Hypothalamus (tissue), 51 donors: ENCODE measurements at regions not wholly inside any gene's neighbourhood (a gene's known extent, or its start where the extent isn't known, plus 50 kb on each side); places are given as distances from the start of the nearest gene placed in this dataset.

Source experiments
- DNase-seq, 51 donors: peaks; one replicate each; lab custom pipeline; 2025; lab: John Stamatoyannopoulos, UW

GRCh38 chr5:98402130-98402529, 371.3 kb upstream of the RGMB start:
- no peak for DNase-seq

DNA sequence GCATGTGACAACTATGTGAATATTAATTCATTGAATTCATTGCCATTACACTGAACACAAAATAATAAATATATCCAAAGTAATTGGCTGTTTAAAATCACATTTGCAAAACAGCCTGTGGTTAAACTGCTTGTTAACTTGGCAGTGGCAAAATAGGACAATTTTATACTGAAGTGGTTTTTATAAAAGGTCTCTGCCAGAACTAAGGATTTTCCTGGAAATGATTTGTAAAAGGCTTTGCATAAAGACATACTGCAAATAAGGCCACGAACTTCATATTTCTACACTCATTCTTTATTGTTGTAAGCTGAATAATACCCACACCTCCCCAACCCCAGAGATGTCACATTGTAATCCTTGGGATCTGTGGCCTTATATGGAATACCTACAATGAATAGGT, 370.3 kb upstream of the RGMB start:
- no peak for DNase-seq

GRCh38 chr5:98414938-98415337, 358.5 kb upstream of the RGMB start:
- no peak for DNase-seq

DNA sequence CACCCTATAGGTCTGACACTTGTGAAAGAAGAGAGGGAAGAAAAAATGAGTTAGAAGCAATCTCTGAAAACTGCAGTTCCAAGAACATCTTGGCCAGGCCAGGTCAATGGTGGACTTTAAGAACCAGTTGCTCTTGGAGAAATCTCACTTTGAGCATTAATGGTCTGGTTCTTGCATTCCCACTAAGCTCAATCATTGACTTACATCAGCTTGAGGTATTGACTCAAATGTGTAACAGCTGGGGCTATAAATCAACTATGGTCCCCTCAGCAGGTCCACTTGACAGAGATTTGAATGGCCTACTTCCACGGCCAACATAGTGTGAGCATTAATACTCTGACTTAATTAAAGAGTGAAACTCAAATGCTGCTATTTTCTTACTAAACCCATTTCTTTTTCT, 357.8 kb upstream of the RGMB start:
- no peak for DNase-seq

- DNase-seq = no peak
Measured at GRCh38 chr5:98416541-98416940, 356.9 kb upstream of the RGMB start.

GRCh38 chr5:98419825-98420224, 353.6 kb upstream of the RGMB start:
- no peak for DNase-seq

GRCh38 chr5:98424681-98425450, 348.6 kb upstream of the RGMB start:
- no peak for DNase-seq

DNA sequence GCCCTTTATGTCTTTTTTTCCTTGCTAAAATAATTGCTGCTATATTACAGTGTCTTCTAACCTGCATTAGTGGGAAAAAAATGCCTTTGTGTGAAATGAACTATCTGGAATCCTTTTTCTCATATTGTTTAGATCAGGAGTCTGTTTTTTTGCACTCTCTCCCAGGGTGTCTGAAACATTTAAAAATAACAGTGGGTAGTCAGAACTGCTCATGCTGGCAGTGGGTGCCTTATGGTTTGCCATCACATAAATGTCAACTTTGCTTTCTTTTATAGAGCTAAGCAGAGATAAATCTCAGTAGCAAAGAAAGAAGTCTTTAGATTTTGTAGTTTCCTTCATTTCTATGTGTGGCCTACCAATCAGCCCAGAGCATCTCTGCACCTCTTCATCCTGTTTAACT, 347.8 kb upstream of the RGMB start:
- no peak for DNase-seq

- DNase-seq = no peak
Measured at GRCh38 chr5:98428806-98429205, 344.7 kb upstream of the RGMB start.

DNA sequence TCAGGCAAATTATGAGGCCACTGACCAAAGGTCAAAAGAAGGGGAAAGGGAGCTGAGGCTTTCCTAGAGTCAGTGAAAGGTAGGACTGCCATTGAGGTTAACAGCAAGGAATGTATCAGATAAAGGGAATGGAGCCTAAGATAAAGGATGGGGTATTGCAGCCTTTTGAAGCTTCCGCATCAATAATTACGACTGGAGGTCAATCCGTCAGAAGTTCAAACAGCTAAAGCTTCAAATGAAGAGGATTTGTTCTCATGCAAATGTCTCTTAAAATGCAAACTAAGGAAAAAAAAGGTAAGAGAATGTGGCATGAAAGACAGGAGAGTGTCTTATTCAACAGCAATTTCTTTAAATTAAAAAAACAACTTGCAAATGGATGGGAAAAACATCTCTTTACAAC, 341.1 kb upstream of the RGMB start:
- DNase-seq = no peak

DNA sequence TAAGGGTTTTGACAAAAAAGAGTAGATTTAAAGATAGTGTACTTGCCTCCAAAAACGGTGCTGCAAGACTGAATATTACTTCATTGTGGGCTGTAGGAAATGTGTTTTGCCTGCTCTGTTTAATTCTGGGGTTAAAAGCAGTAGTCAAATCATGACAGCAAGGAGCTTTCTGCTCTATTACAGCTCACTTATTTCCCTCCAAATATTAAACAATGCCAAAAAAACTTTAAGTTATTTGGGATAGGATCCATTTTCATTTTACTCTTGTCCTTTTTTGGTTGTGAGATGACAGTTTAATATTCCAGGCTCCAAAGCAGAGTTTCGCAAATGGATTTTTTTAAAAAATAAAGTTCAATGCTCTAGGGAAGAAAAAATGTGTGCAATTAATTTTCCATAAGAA, 340.4 kb upstream of the RGMB start:
- no peak for DNase-seq

DNA sequence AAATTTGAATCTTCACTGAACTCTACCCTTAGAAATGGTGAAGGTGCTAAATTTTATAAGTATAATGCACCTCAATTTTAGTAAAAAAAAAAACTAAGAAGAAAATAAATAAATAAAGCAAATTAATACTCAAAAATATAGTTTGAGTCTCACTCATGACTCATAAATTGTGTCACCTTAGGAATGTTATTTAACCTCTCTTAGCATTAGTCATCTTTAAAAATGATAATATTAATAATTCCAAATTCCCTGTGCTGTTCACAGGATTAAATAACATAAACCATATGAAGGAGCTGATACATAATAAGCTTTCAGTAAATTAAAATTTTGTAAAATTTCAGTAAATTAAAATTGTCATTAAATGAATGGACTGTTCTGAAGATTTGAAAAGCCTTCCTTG, 339.8 kb upstream of the RGMB start:
- no peak for DNase-seq

- DNase-seq = no peak
Measured at GRCh38 chr5:98436667-98437066, 336.8 kb upstream of the RGMB start.

GRCh38 chr5:98442448-98442847, 331.0 kb upstream of the RGMB start:
- no peak for DNase-seq

GRCh38 chr5:98443881-98444280, 329.6 kb upstream of the RGMB start:
- no peak for DNase-seq

GRCh38 chr5:98453296-98453695, 320.2 kb upstream of the RGMB start:
- DNase-seq = no peak

- DNase-seq = no peak
Measured at GRCh38 chr5:98454407-98454806, 319.1 kb upstream of the RGMB start.

DNA sequence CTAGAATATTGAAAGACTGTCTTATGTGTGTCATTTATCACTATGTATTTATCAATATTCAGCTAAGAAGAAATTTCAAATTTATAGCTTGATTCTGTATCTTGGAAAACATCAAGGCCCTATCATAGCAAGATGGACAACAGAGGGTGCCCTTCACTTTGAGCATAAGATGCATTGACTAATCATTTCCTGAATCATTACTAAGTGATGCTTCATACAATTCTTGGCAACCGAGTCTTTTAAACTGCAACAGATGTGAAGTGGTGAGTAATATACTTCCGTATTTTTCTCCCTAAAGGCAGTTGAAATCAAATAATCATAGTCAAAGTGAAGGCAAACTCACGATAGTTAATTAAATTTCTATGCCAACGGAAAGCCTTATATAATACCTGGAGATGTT, 318.6 kb upstream of the RGMB start:
- DNase-seq = peak in 1 of 51 donors; percentile 22

GRCh38 chr5:98455665-98456064, 317.8 kb upstream of the RGMB start:
- DNase-seq = no peak

- no peak for DNase-seq
Measured at GRCh38 chr5:98458004-98458403, 315.5 kb upstream of the RGMB start.

DNA sequence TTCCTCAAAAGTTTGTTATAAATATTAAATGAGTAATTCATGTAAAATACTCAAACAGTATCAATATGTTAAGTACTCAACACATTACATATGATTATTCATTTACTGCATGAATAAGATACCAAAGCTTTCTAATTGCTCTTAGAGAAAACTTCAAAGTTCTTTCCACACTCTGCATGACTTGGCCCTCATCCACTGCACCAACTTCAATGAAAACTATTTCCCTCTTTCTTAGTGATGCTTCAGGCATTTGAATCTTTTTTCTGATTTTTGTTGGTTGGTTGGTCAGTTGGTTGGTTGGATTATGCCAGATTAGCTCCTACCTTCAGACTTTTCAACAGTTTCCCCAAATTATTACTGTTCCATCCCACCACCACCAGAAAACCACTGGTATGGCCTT, 314.7 kb upstream of the RGMB start:
- no peak for DNase-seq

- DNase-seq = no peak
Measured at GRCh38 chr5:98460536-98460935, 312.9 kb upstream of the RGMB start.

DNA sequence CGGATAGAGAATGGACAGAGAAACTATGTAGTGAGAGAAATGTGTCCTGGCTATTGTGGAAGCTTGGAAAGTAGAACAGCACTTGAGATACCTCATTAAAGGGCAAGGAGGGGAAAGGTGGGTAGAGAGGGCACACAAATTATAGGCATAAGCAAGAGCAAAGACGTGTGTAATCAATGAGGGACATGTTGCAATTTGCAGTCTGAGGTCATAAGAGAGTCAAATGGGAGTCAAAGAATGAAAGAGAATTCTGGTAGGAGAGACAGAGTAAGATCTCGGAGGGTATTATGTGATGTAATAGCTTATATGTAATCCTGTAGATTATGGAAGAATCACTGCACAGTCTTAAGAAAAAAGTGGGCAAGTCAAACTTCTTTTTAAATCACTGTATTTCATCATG, 312.0 kb upstream of the RGMB start:
- no peak for DNase-seq
